ENCODE measurements at regions not wholly inside any gene's neighbourhood (a gene's known extent, or its start where the extent isn't known, plus 50 kb on each side); places are given as distances from the start of the nearest gene placed in this dataset.

GRCh38 chr6:155778336-155778735 lies 322.7 kb upstream of the NOX3 start:
- Histone ChIP-seq H3K36me3 (ENCODE audit: control insufficient read depth, insufficient read depth, low read length) (no peaks in the 10 kb centered on the region), H3K9me1 (ENCODE audit: insufficient read depth, low read length) (peaks cover 2% of the 10 kb centered on the region; the same call in 1 of the 2 replicates), H3K14ac (replicated peaks; ENCODE audit: low read depth, low read length) (0 out of 2 replicates have a peak overlapping the region, but pooled peaks have one; percentile 68), H2BK5ac (ENCODE audit: low read depth, low read length, poor library complexity, severe bottlenecking) (peak overlapping the region; percentile 30), H4K91ac (ENCODE audit: insufficient read depth, low read depth, low read length) (peak overlapping the region; percentile 24; the same call in 1 of the 2 replicates), H2AFZ (replicated peaks; ENCODE audit: low read length, poor library complexity) (no peak overlapping the region), H3K23ac (ENCODE audit: low read depth, low read length) (no peak overlapping the region), H3K56ac (ENCODE audit: extremely low read depth, insufficient read depth, low read length) (no peak overlapping the region), H3K79me1 (ENCODE audit: low read depth in 1 of 2, low read length in 2 of 2) (no peaks in the 10 kb centered on the region), H4K8ac (ENCODE audit: low read depth in 2 of 2, low read length in 2 of 2) (0 out of 4 replicates have a peak overlapping the region, but pooled peaks of 1 of the 2 experiments have one; percentile 71), H2BK20ac (ENCODE audit: low read depth, low read length) (no peak overlapping the region; the same call in 1 of the 2 replicates), H3K27me3 (ENCODE audit: control insufficient read depth, insufficient read depth, low read length) (no peaks in the 10 kb centered on the region), H3K18ac (ENCODE audit: low read depth, low read length) (peak overlapping the region; percentile 17; the same call in 1 of the 2 replicates), H3K9me3 (ENCODE audit: control insufficient read depth, insufficient read depth, low read length) (no peaks in the 10 kb centered on the region), H2BK120ac (ENCODE audit: low read depth, low read length) (peak overlapping the region; percentile 66; the same call in 1 of the 2 replicates), H2AK9ac (replicated peaks; ENCODE audit: low read depth, low read length, poor library complexity) (no peak overlapping the region), H3K4ac (ENCODE audit: low read depth, low read length) (no peak overlapping the region), H3K4me3 (ENCODE audit: insufficient read depth, low read depth, low read length) (no peak overlapping the region), H3K4me1 (ENCODE audit: control insufficient read depth, insufficient read depth, low read length) (peaks cover 17% of the 10 kb centered on the region), H2AK5ac (ENCODE audit: low read depth, low read length) (no peak overlapping the region), H4K20me1 (ENCODE audit: insufficient read depth, low read length) (no peaks in the 10 kb centered on the region), H2BK15ac (ENCODE audit: low read depth, low read length) (peak overlapping the region; percentile 91), H3K4me2 (ENCODE audit: low read depth, low read length) (no peak overlapping the region), H3K27ac (ENCODE audit: insufficient read depth, low read length) (no peak overlapping the region), H3K9ac (ENCODE audit: low read depth, low read length) (no peak overlapping the region), H4K5ac (ENCODE audit: low read depth, low read length) (no peak overlapping the region; the same call in 1 of the 2 replicates)
- BruUV-seq (replicated peaks), result no TSS peak
- dilution Hi-C loops (cut with HindIII; ENCODE audit: low sequenced_read_pairs, unreplicated experiment), result no loop called here
- intact Hi-C loops (cut with micrococcal nuclease), result no loop called here
- in situ Hi-C loops (cut with MboI; ENCODE audit: low sequenced_read_pairs), result no loop called here
- WGBS, 2 experiments (ENCODE audit: extremely low coverage in 2 of 2, insufficient read length in 1 of 2), result 93% methylated on average over 2 of the region's 2 CpGs; no CpG with 5 or more reads in 1 of the 2 experiments
- POLR2A ChIA-PET (ENCODE audit: unreplicated experiment), result no interaction called here
- TF ChIP-seq CTCF (conservative IDR thresholded peaks at IDR 0.05; ENCODE audit: low read depth, low read length) (no peak), ELK1 (IDR thresholded peaks at IDR 0.05; ENCODE audit: borderline replicate concordance, low read depth, low read length) (no peak), RAD21 (IDR thresholded peaks at IDR 0.05; ENCODE audit: low read length) (no peak), RCOR1 (IDR thresholded peaks at IDR 0.05; ENCODE audit: insufficient replicate concordance, low read length) (no peak), SMC3 (IDR thresholded peaks at IDR 0.05; ENCODE audit: low read depth, low read length) (no peak), FOS (IDR thresholded peaks at IDR 0.05; ENCODE audit: low read depth, low read length) (no peak), CEBPB (IDR thresholded peaks at IDR 0.05; ENCODE audit: low read depth, low read length) (no peak)
- CTCF ChIA-PET, result no interaction called here
- DNase-seq (no peak), ATAC-seq (ENCODE audit: low read depth) (no peak)
